Bronchial epithelial cell (primary cell): ENCODE measurements at regions not wholly inside any gene's neighbourhood (a gene's known extent, or its start where the extent isn't known, plus 50 kb on each side); places are given as distances from the start of the nearest gene placed in this dataset.
"Not testable (repeated sequence)": the region's sequence is repeated elsewhere in the genome, so short reads cannot be mapped to it uniquely, and the experiment has no call there.

Source experiments
- DNase-seq: peaks from one replicate; pipeline ENCODE4 v3.0.0-alpha.2; 2010; ENCODE audit warnings: low read depth
- FAIRE-seq: peaks from 2 replicates; lab custom pipeline; 2011; peaks lifted over from hg19 to GRCh38; lab: Jason Lieb, UNC
- H3K27me3 ChIP-seq: 2 replicates; pipeline ENCODE4 v1.5.1; 2011; ENCODE audit warnings: low read length; ENCODE audit not compliant: control insufficient read depth, insufficient read depth
- H3K36me3 ChIP-seq: 2 replicates; pipeline ENCODE4 v1.5.1; 2011; ENCODE audit warnings: low read length; ENCODE audit not compliant: control insufficient read depth, insufficient read depth
- H3K4me3 ChIP-seq: 2 replicates; pipeline ENCODE4 v1.5.1; 2011; ENCODE audit warnings: mild to moderate bottlenecking, low read depth, low read length, control low read depth
- TF ChIP-seq, protein P1 (sequence below): IDR thresholded peaks from 2 replicates; pipeline ENCODE4 v1.5.1; 2011; ENCODE audit warnings: mild to moderate bottlenecking, moderate library complexity, low read length, control low read depth, inconsistent platforms; ENCODE audit not compliant: insufficient read depth, severe bottlenecking

DNA sequence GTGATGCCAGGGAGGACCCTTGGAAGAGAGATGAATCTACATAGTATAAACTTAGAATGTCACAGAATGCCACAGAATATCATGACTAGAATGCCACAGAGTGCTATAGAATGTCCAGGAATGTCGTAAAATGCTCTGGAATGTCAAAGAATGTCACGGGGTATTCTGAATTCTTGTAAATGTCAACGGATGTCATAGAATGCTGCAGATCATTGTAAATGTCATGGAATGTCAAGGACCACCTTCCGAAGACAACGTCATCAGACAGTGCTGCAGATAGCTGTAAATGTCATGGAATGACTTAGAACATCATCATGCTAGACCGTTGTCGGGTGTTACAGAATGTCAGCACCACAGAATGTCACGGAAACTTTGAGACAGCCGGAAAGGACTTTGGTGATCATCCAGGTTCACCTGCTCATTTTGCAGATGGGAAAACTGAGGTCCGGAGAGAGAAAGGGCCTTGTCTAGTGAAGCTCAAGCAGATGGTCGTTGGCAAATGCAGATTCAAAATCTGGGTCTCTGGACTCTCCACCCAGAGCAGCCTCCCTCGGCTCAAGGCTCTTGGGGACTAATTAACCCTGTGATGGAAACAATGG lies 117.1 kb downstream of the LHX2 start:
- FAIRE-seq (no peak), DNase-seq (no peak)
- Histone ChIP-seq H3K27me3 (no peaks in the 10 kb centered on the region), H3K4me3 (no peak overlapping the region), H3K36me3 (no peaks in the 10 kb centered on the region)
- TF ChIP-seq, protein P1, sequence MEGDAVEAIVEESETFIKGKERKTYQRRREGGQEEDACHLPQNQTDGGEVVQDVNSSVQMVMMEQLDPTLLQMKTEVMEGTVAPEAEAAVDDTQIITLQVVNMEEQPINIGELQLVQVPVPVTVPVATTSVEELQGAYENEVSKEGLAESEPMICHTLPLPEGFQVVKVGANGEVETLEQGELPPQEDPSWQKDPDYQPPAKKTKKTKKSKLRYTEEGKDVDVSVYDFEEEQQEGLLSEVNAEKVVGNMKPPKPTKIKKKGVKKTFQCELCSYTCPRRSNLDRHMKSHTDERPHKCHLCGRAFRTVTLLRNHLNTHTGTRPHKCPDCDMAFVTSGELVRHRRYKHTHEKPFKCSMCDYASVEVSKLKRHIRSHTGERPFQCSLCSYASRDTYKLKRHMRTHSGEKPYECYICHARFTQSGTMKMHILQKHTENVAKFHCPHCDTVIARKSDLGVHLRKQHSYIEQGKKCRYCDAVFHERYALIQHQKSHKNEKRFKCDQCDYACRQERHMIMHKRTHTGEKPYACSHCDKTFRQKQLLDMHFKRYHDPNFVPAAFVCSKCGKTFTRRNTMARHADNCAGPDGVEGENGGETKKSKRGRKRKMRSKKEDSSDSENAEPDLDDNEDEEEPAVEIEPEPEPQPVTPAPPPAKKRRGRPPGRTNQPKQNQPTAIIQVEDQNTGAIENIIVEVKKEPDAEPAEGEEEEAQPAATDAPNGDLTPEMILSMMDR, result no peak

DNA sequence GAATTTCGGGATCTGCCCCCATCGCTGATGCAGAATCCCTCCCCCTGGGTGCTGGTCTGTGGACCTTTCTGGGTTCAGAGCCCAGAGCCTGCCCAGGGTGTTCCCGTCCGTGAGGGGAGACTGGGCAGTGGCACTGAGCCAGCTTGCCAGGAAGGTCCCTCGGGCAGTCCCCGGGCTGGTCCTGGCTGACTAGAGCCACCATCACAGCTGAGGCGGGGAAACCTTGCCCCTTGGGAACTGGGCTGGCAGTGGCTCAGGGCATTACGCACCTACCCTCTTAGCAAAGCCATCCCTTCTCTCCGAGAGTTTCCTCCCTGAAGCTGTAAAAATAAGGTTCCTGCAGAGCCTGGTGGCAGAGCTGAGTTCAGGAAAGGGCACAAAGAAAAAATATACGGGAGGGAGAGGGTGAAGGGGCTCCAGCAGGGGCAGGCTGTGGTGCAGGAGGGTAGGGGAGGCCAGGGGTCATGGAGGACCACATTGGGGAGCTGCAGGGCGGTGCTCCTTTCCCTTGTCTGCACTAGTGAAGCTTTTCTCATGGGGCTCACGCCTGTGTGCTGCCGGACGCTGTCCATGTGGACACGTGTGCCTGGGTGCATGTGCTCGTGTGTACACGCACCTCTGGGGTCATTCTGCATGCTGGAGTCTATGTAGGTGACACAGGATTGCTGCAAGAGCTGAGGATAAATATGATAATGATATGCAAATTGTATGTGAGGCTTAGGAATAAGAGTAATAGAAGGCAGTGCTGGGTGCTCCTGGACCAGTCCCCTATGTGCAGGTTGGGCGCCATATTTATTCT lies 118.9 kb downstream of the LHX2 start:
- DNase-seq, result no peak
- FAIRE-seq, result no peak
- no peaks in the 10 kb centered on the region for H3K27me3 ChIP-seq
- no peak overlapping the region for H3K4me3 ChIP-seq
- no peaks in the 10 kb centered on the region for H3K36me3 ChIP-seq
- TF ChIP-seq, protein P1, result no peak

DNA sequence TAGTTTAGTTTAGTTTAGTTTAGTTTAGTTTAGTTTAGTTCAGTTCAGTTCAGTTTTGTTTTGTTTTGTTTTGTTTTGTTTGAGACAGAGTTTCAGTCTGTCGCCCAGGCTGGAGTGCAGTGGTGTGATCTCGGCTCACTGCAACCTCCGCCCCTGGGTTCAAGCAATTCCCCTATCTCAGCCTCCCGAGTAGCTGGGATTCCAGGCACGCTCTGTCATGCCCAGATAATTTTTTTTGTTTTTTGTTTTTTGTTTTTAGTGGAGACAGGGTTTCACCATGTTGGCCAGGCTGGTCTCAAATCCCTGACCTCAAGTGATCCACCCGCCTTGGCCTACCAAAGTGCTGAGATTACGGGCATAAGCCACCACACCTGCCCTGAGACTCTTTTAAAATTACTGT lies 120.0 kb downstream of the LHX2 start:
- H3K36me3 ChIP-seq, H3K4me3 ChIP-seq, FAIRE-seq, H3K27me3 ChIP-seq, DNase-seq: not testable (repeated sequence)

DNA sequence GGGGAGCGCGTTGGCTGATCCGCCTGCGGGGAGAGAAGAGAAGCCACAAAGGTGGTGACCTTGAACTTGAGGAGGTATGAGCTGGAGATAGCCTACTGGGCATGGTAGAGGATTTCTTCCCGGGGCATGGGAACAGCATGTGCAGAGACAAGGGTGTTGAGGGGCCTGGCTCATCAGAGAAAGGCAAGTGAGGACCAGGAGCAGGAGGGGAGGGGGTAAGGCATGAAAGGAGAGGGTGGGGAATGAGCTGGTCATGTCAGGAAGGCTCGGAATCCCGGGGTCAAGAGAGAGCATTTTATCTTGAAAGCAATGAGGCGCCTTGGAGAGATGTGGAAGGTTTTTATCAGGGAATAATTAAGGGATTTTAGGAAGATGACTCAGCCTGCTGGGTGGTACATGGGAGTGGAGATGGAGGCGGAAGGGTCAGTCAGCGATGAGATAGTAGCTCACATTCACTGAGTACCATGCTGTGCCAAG lies 121.1 kb downstream of the LHX2 start:
- TF ChIP-seq, protein P1, result no peak
- no peak for FAIRE-seq
- Histone ChIP-seq H3K4me3 (no peak overlapping the region), H3K36me3 (no peaks in the 10 kb centered on the region), H3K27me3 (no peaks in the 10 kb centered on the region)
- DNase-seq, result no peak

DNA sequence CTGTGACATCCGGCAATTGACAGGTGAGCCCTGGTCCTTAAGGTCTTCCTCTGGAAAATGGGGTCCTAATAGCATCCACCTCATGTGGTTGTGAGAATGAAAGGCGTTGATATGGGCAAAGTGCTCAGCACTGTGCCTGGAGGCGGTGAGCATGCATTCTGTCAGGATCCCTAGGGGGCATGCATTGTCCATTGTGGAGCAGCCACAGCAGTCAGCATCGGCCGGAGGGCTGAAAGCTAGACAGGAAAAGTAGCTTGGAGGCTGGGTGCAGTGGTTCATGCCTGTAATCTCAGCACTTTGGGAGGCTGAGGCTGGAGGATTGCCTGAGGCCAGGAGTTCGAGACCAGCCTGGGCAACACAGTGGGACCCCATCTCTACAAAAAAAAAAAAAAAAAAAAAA lies 122.2 kb downstream of the LHX2 start:
- H3K4me3 ChIP-seq, result no peak overlapping the region
- TF ChIP-seq, protein P1, result no peak
- FAIRE-seq (no peak), DNase-seq (no peak)
- no peaks in the 10 kb centered on the region for H3K27me3 ChIP-seq
- H3K36me3 ChIP-seq, result no peaks in the 10 kb centered on the region

DNA sequence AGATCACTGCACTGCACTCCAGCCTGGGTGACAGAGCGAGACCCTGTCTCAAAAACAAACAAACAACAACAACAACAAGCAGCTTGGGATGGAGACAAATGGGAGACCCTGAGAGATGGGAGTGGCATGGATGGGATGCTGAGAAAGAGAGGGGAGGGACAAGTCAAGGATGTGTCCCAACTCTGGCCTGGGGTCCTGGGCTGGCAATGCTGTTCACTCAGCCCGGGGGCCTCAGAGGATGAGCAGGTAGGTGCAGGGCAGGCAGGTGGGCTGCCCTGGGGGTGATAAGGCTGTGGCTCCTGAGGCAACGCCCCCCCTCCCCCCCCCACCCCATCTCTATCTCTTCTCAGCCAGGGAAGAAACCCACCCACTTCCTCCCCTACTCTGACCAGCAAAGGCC lies 123.0 kb downstream of the LHX2 start:
- no peaks in the 10 kb centered on the region for H3K36me3 ChIP-seq
- TF ChIP-seq, protein P1, result no peak
- DNase-seq (no peak), FAIRE-seq (no peak)
- no peaks in the 10 kb centered on the region for H3K27me3 ChIP-seq
- H3K4me3 ChIP-seq, result no peak overlapping the region
